Hematopoietic multipotent progenitor cell (in vitro differentiated cells): ENCODE measurements at regions not wholly inside any gene's neighbourhood (a gene's known extent, or its start where the extent isn't known, plus 50 kb on each side); places are given as distances from the start of the nearest gene placed in this dataset. TPM values are rescaled to one million over a fixed set of nuclear protein-coding genes. Genes with fewer than 3 reads are reported as not detected.

ENCODE experiments used
- DNase-seq, 3 donors: peaks; one replicate each; pipeline ENCODE4 v3.0.0-alpha.2; 2011 to 2015; ENCODE audit warnings: low read depth in 2 of 3, low spot score in 2 of 3
- small RNA-seq: library from RNA; depleted of rRNA; stranded (forward); fragments of <200 nt; gene quantifications from one replicate; pipeline ENCODE3, GENCODE V24; 2012

DNA sequence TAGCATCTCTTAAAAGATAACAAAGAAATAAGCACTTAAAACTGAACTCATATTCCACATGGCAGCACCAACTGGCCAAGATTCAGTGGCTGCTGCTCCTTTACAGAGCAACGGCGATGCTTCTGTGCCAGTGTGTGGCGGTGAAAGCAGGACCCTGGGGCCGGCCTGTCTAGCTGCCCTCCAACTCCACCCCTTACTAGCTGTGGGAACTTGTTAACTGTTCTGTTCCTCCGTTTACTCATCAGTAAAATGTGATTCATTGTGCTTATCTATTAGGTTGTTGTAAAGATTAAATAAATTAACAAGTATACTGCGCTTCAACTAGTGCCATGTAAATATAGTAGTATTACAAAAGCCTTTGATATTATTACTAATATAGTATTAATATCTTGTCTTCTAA is 133.2 kb downstream of the GDAP2 start:
- DNase-seq, result no peak

DNA sequence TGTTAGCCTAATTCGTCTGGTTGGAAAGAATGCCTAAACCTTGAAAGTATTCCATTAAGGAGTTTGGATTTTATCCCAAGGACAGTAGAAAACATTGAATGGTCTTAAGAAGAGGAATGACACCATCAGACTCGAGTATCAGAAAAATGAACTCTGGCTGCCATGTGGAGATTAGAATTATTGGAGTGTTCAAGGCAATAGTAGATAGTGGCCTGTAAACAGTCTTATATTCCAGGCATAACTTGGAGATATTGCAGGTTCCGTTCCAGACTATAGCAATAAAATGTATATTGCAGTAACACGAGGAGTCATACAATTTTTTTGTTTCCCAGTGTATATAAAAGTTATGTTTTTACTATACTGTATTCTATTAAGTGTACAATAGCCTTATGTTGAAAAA is 130.9 kb downstream of the GDAP2 start:
- no peak for DNase-seq

DNA sequence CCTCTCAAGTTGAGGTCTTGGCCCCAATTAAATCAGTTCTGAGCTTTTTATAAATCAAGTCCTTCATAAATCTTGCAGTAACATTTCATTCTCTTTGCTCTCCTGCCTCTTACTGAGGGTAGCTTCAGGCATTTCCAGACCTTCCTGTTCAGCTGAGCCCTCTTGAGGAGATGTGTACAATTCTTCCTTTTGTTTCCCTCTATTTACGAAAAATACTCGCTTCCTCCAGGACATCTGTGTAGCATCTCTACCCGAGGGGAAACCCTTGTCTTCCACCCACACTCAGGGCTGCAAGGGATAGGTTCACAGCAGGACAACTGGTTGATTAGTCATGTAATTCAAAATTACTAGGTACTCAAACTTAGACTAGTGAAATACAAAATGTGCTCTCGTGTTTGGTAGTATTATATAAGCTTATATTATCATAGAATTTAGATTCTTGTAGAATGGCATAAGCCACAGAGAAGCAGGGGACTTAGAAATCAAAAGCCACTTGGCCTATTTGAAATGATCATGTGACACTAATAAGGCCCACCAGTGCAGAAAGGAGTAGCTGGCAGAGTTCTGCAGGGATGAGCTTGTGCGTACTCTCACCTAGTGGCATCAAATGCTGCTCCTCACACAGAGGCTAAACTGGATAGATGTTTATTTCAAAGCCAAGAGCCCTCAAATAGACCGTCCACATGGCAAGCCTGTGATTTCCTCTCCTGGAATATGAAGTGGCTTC is 126.7 kb downstream of the GDAP2 start:
- no peak for DNase-seq

DNA sequence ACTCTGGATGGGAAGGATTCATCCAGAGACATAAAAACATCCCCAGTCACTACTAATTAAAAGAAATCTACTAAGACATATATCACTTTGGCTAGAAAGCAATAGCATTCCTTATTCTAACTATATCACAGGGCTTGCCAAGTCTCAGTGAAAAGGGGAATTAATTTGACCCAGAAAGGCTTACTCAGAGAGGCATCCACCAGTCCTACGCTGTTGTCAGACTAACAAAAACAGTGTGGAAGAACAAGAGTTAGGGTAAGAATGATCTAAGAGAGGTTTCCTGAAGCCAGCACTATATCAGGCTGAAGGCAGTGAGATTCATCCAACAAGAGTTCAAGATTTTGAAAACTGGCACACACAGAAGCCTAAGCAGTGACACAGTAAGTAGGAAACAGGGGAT is 126.1 kb downstream of the GDAP2 start:
- no peak for DNase-seq

DNA sequence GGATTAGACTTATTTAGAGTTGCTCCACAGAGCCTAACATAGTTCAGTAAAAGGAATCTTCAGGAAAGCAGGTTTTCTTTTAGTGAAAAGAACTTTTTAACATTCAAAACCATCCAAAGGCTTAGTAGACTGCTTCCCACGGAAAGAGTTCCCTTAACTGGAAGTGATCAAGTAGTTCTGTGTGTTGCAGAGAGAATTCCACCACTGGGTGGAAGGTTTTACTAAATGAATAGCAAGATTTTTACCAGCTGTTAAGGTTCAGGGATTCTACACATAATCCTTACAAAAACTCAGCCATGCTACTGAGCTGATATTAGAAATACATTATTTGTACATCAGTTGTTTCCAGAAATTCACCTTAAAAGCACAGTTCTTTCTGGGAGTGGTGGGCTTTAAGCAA is 119.7 kb downstream of the GDAP2 start:
- no peak for DNase-seq

DNA sequence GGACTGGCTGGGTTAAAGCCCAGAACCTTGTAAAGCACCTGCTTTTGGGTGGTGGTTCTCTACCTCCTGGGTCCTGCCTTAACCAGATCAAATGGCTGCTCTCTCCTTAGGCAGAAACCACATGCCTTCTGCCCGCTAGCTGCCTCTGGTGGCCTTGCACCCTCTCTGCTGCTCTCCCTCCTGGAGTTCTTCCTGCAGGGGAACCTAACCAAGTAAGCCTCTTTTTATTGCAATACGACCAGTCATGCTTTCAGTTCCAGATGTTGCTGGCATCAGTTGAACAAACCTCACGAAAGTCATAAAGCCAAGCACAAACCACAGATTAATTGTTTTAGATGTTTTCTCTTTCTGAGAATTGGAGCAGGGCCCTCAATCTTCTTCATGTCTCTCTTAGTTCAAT is 118.9 kb downstream of the GDAP2 start:
- DNase-seq, result no peak

DNA sequence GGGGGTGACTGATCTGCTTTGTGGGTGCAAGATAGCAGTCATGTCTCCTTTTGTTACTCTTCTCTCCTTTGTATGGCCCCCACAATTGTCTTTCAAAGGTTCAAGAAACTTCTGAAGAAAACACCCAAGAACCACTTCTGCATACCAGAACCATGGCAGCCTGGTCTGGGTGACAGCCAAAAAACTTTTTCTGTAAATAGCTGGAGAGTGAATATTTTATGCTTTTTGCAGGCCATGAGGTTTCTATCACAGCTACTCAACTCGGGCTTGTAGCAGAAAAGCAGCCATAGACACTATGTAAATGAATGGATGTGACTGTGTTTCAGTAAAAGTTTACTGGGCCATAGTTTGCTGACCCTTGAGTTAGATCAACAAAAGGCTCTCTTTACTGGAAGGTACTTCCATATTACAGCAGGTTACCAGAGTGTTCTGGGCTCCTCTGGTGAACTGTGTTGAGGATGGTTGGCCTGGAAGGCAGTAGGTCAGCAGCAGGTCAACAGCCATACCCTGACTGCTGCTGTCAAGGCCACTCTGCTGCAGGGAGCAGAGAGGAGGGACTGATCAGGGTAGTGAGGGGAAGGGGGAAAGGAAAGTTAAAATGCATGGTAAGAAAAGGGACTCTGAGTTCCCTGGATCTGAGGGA is 116.4 kb downstream of the GDAP2 start:
- DNase-seq, result no peak

Small RNA genes in the stretch of these regions (small RNA-seq; reads per million reads assigned to genes)
- not detected for gene AL390877.1
- gene RF00561, result not detected
